WTC11 (cell line): ENCODE measurements at regions not wholly inside any gene's neighbourhood (a gene's known extent, or its start where the extent isn't known, plus 50 kb on each side); places are given as distances from the start of the nearest gene placed in this dataset.

Source experiments
- ATAC-seq: fragments of 200-7000 bp; cut with Tn5 transposase; 2 replicates; pipeline ENCODE4 v1.10.0; 2021; ENCODE audit warnings: mild to moderate bottlenecking, moderate library complexity
- CTCF ChIA-PET: fragments of 300-600 bp; sonication (Branson Sonifier 250); formaldehyde crosslinking; loops from one replicate; lab custom pipeline; 2021; ENCODE audit warnings: antibody characterized with exemption; lab: Charles Lee
- POLR2A ChIA-PET: fragments of 350-600 bp; sonication (Branson Sonifier 250); formaldehyde crosslinking; loops from one replicate; lab custom pipeline; 2021; ENCODE audit warnings: antibody characterized with exemption; lab: Charles Lee
- DNase-seq: peaks from one replicate; pipeline ENCODE4 v3.0.0; 2021; ENCODE audit warnings: low spot score
- H3K27ac Mint-ChIP-seq: 2 replicates; pipeline ENCODE4 v1.8.0; 2021; ENCODE audit warnings: mixed read lengths
- H3K27me3 Mint-ChIP-seq: 2 replicates; pipeline ENCODE4 v1.8.0; 2021; ENCODE audit warnings: low read depth, mild to moderate bottlenecking, moderate library complexity, mixed read lengths
- H3K36me3 Mint-ChIP-seq: 2 replicates; pipeline ENCODE4 v1.8.0; 2021; ENCODE audit warnings: mixed read lengths
- H3K4me1 Mint-ChIP-seq: 2 replicates; pipeline ENCODE4 v1.8.0; 2022; ENCODE audit warnings: mixed read lengths
- H3K4me3 Mint-ChIP-seq: 2 replicates; pipeline ENCODE4 v1.8.0; 2021; ENCODE audit warnings: mild to moderate bottlenecking, moderate library complexity, mixed read lengths
- H3K9me3 Mint-ChIP-seq: 2 replicates; pipeline ENCODE4 v1.8.0; 2021; ENCODE audit warnings: mixed read lengths
- CBFB ChIP-seq: sonication (generic); formaldehyde crosslinking; IDR thresholded peaks from 2 replicates; pipeline ENCODE4 v1.8.1; 2022; ENCODE audit warnings: mild to moderate bottlenecking, low read depth, missing genetic modification reagents
- CREM ChIP-seq: sonication (generic); formaldehyde crosslinking; IDR thresholded peaks from 2 replicates; pipeline ENCODE4 v1.8.1; 2022; ENCODE audit warnings: mild to moderate bottlenecking, missing genetic modification reagents, moderate library complexity
- CTCF ChIP-seq: fragments of 200-600 bp; IDR thresholded peaks from 2 replicates; pipeline ENCODE4 v1.8.0; 2022; ENCODE audit warnings: antibody characterized with exemption
- ELF4 ChIP-seq: sonication (generic); formaldehyde crosslinking; IDR thresholded peaks from 2 replicates; pipeline ENCODE4 v1.8.1; 2022; ENCODE audit warnings: low read depth, mild to moderate bottlenecking, moderate library complexity, missing genetic modification reagents
- FOXK1 ChIP-seq: sonication (generic); formaldehyde crosslinking; IDR thresholded peaks from 2 replicates; pipeline ENCODE4 v1.8.0; 2022; ENCODE audit warnings: mild to moderate bottlenecking, moderate library complexity, missing genetic modification reagents
- GABPB1 ChIP-seq: sonication (generic); formaldehyde crosslinking; IDR thresholded peaks from 2 replicates; pipeline ENCODE4 v1.8.1; 2023; ENCODE audit warnings: mild to moderate bottlenecking, missing genetic modification reagents
- GRHL2 ChIP-seq: fragments of 250-450 bp; sonication (Bioruptor Pico); IDR thresholded peaks from 2 replicates; pipeline ENCODE4 v1.8.0; 2022; ENCODE audit warnings: mild to moderate bottlenecking, moderate library complexity; ENCODE audit not compliant: insufficient replicate concordance, severe bottlenecking
- IRF2 ChIP-seq: sonication (generic); formaldehyde crosslinking; IDR thresholded peaks from 2 replicates; pipeline ENCODE4 v1.8.0; 2022; ENCODE audit warnings: low read depth, missing genetic modification reagents, borderline replicate concordance
- JAZF1 ChIP-seq: fragments of 250-450 bp; sonication (Bioruptor Pico); IDR thresholded peaks from 2 replicates; pipeline ENCODE4 v1.9.0; 2021; ENCODE audit warnings: moderate library complexity, mild to moderate bottlenecking, inconsistent platforms
- MYBL2 ChIP-seq: sonication (generic); formaldehyde crosslinking; IDR thresholded peaks from 2 replicates; pipeline ENCODE4 v1.8.1; 2023; ENCODE audit warnings: mild to moderate bottlenecking, moderate library complexity, missing genetic modification reagents
- NR3C1 ChIP-seq: sonication (generic); formaldehyde crosslinking; conservative IDR thresholded peaks from 2 replicates; pipeline ENCODE4 v1.8.1; 2023; ENCODE audit warnings: low read depth, mild to moderate bottlenecking, missing genetic modification reagents
- PRDM15 ChIP-seq: sonication (generic); formaldehyde crosslinking; IDR thresholded peaks from 2 replicates; pipeline ENCODE4 v1.8.0; 2022; ENCODE audit warnings: missing genetic modification reagents
- PRRX2 ChIP-seq: fragments of 250-450 bp; sonication (Bioruptor Pico); IDR thresholded peaks from 2 replicates; pipeline ENCODE4 v1.8.0; 2021; ENCODE audit warnings: mild to moderate bottlenecking
- SMAD3 ChIP-seq: sonication (generic); formaldehyde crosslinking; IDR thresholded peaks from 2 replicates; pipeline ENCODE4 v1.8.0; 2022; ENCODE audit warnings: missing genetic modification reagents, mild to moderate bottlenecking, borderline replicate concordance
- SMAD4 ChIP-seq: sonication (generic); formaldehyde crosslinking; IDR thresholded peaks from 2 replicates; pipeline ENCODE4 v1.8.0; 2022; ENCODE audit warnings: mild to moderate bottlenecking, missing genetic modification reagents
- SOX15 ChIP-seq: fragments of 250-450 bp; sonication (Bioruptor Pico); IDR thresholded peaks from 2 replicates; pipeline ENCODE4 v1.9.0; 2021; ENCODE audit warnings: mild to moderate bottlenecking
- SP1 ChIP-seq: sonication (generic); formaldehyde crosslinking; conservative IDR thresholded peaks from 2 replicates; pipeline ENCODE4 v1.8.1; 2022; ENCODE audit warnings: missing genetic modification reagents
- TEAD1 ChIP-seq: sonication (generic); formaldehyde crosslinking; IDR thresholded peaks from 2 replicates; pipeline ENCODE4 v1.8.0; 2022; ENCODE audit warnings: mild to moderate bottlenecking, missing genetic modification reagents
- USF1 ChIP-seq: sonication (generic); formaldehyde crosslinking; IDR thresholded peaks from 2 replicates; pipeline ENCODE4 v1.8.0; 2022; ENCODE audit warnings: mild to moderate bottlenecking, missing genetic modification reagents
- ZBTB43 ChIP-seq: sonication (generic); formaldehyde crosslinking; IDR thresholded peaks from 2 replicates; pipeline ENCODE4 v1.8.1; 2023; ENCODE audit warnings: mild to moderate bottlenecking, missing genetic modification reagents
- ZNF138 ChIP-seq: sonication (generic); formaldehyde crosslinking; conservative IDR thresholded peaks from 2 replicates; pipeline ENCODE4 v1.8.1; 2022; ENCODE audit warnings: mild to moderate bottlenecking, moderate library complexity, missing genetic modification reagents
- ZNF232 ChIP-seq: sonication (generic); formaldehyde crosslinking; IDR thresholded peaks from 2 replicates; pipeline ENCODE4 v1.8.0; 2022; ENCODE audit warnings: mild to moderate bottlenecking, missing genetic modification reagents
- ZNF416 ChIP-seq: fragments of 250-450 bp; sonication (Bioruptor Pico); IDR thresholded peaks from 2 replicates; pipeline ENCODE4 v1.9.0; 2021; ENCODE audit warnings: mild to moderate bottlenecking, inconsistent platforms
- ZSCAN18 ChIP-seq: fragments of 250-450 bp; sonication (Bioruptor Pico); IDR thresholded peaks from 2 replicates; pipeline ENCODE4 v2.1.2; 2022; ENCODE audit warnings: mild to moderate bottlenecking, moderate library complexity
- TF ChIP-seq, protein P1 (sequence below): fragments of 250-450 bp; sonication (Bioruptor Pico); IDR thresholded peaks from 2 replicates; pipeline ENCODE4 v1.9.0; 2021; ENCODE audit warnings: mild to moderate bottlenecking
- TF ChIP-seq, protein P2 (sequence below): sonication (generic); formaldehyde crosslinking; IDR thresholded peaks from 2 replicates; pipeline ENCODE4 v1.8.1; 2022; ENCODE audit warnings: low read depth, missing genetic modification reagents, borderline replicate concordance

DNA sequence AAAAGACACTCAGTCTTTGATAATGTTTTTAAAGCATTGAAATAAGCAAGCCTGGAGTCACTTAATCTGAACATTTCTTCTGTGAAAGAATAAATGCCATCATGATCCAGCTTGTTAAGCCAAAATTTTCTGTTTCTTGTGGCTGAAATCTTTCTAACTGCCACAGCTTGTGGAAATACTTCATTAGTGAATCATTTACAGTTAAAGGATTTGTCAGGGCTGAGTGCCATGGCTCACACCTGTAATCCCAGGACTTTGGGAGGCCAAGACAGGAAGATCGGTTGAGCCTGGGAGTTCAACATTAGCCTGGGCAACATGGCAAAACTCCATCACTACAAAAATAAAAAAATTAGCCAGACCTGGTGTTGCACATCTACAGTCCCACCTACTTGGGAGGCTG is 93.3 kb upstream of the PDE5A start (continued):
- TF ChIP-seq ZNF138 (CRISPR knock-in tag) (no peak), JAZF1 (CRISPR knock-in tag) (no peak), ELF4 (no peak), CREM (CRISPR knock-in tag) (no peak), NR3C1 (CRISPR knock-in tag) (no peak), SMAD4 (no peak), CTCF (no peak), ZNF232 (CRISPR knock-in tag) (no peak), SOX15 (CRISPR knock-in tag) (no peak), ZSCAN18 (CRISPR knock-in tag) (no peak), USF1 (no peak), MYBL2 (CRISPR knock-in tag) (no peak), CBFB (CRISPR knock-in tag) (no peak), GRHL2 (no peak)

GRCh38 chr4:119715490-119716445 is 87.2 kb upstream of the PDE5A start:
- Mint-ChIP-seq H3K36me3 (peaks cover 57% of the 10 kb centered on the region), H3K4me1 (no peaks in the 10 kb centered on the region), H3K4me3 (no peak overlapping the region), H3K27ac (no peak overlapping the region), H3K9me3 (peaks cover 88% of the 10 kb centered on the region), H3K27me3 (no peaks in the 10 kb centered on the region; the same call in 1 of the 2 replicates)
- no peak for DNase-seq
- CTCF ChIA-PET, result no interaction called here
- POLR2A ChIA-PET, result interaction anchor here (0.6 kb wide), 1 partner anchor 1475 kb away, joined by 3 read pairs; no protein-coding TSS in a partner anchor
- no peak for ATAC-seq
- TF ChIP-seq PRRX2 (CRISPR knock-in tag), result no peak
- TF ChIP-seq, protein P1, sequence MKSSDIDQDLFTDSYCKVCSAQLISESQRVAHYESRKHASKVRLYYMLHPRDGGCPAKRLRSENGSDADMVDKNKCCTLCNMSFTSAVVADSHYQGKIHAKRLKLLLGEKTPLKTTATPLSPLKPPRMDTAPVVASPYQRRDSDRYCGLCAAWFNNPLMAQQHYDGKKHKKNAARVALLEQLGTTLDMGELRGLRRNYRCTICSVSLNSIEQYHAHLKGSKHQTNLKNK (CRISPR knock-in tag), result no peak
- TF ChIP-seq ZBTB43, result no peak
- TF ChIP-seq, protein P2, sequence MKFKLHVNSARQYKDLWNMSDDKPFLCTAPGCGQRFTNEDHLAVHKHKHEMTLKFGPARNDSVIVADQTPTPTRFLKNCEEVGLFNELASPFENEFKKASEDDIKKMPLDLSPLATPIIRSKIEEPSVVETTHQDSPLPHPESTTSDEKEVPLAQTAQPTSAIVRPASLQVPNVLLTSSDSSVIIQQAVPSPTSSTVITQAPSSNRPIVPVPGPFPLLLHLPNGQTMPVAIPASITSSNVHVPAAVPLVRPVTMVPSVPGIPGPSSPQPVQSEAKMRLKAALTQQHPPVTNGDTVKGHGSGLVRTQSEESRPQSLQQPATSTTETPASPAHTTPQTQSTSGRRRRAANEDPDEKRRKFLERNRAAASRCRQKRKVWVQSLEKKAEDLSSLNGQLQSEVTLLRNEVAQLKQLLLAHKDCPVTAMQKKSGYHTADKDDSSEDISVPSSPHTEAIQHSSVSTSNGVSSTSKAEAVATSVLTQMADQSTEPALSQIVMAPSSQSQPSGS (CRISPR knock-in tag), result no peak
- TF ChIP-seq FOXK1 (CRISPR knock-in tag), result no peak
- TF ChIP-seq TEAD1 (CRISPR knock-in tag), result no peak
- no peak for TF ChIP-seq ZNF416 (CRISPR knock-in tag)
- no peak for TF ChIP-seq SP1 (CRISPR knock-in tag)
- no peak for TF ChIP-seq SMAD3 (CRISPR knock-in tag)
- TF ChIP-seq PRDM15 (CRISPR knock-in tag), result no peak
- no peak for TF ChIP-seq IRF2
- TF ChIP-seq GABPB1 (CRISPR knock-in tag), result no peak
